ENCODE measurements at regions not wholly inside any gene's neighbourhood (a gene's known extent, or its start where the extent isn't known, plus 50 kb on each side); places are given as distances from the start of the nearest gene placed in this dataset.
"Not testable (repeated sequence)": the region's sequence is repeated elsewhere in the genome, so short reads cannot be mapped to it uniquely, and the experiment has no call there.

DNA sequence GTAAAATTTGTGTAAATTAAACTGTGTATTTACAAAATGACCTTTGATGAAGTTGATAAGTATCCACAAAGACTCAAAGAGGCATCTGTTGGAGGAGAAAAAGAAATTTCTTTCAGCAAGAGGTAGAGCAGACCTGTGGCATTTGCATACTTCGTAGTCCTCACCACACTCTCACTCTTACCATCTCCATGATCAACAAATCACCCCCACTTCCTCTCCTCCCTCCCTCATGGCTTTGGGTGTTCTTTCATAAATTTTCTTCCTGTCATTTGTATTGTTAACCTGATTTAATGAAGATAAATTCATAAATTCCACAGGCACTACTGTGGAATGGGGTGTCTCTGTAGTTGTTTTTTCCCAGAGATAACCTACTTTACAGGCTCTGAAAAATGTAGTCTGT is 366.5 kb downstream of the ZNF674 start:
- in situ Hi-C loops (cut with MboI; ENCODE audit: low pct_ligation_motif_present in 1 of 4, low pct_unique_long_range_greater_than_20kb in 1 of 4, low sequenced_read_pairs in 3 of 4) = no loop called here
- Histone ChIP-seq H3K9me3 (no peaks in the 10 kb centered on the region), H3K27ac (no peak overlapping the region), H3K27me3 (no peaks in the 10 kb centered on the region), H3K36me3 (no peaks in the 10 kb centered on the region), H3K4me3 (no peak overlapping the region), H3K4me1 (no peaks in the 10 kb centered on the region)
- intact Hi-C loops (cut with DNase I; ENCODE audit: low total_unique reads) = no loop called here
- WGBS, 2 donors (ENCODE audit: low coverage in 1 of 2) = 58% methylated on average over 1 of the region's 1 CpG; no CpG with 5 or more reads in 1 of the 2 donors
- DNase-seq = no peak
- TF ChIP-seq POLR2AphosphoS5 (IDR thresholded peaks at IDR 0.05) = no peak
- TF ChIP-seq, protein P1, sequence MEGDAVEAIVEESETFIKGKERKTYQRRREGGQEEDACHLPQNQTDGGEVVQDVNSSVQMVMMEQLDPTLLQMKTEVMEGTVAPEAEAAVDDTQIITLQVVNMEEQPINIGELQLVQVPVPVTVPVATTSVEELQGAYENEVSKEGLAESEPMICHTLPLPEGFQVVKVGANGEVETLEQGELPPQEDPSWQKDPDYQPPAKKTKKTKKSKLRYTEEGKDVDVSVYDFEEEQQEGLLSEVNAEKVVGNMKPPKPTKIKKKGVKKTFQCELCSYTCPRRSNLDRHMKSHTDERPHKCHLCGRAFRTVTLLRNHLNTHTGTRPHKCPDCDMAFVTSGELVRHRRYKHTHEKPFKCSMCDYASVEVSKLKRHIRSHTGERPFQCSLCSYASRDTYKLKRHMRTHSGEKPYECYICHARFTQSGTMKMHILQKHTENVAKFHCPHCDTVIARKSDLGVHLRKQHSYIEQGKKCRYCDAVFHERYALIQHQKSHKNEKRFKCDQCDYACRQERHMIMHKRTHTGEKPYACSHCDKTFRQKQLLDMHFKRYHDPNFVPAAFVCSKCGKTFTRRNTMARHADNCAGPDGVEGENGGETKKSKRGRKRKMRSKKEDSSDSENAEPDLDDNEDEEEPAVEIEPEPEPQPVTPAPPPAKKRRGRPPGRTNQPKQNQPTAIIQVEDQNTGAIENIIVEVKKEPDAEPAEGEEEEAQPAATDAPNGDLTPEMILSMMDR (IDR thresholded peaks at IDR 0.05) = no peak
- TF ChIP-seq EP300 (IDR thresholded peaks at IDR 0.05; ENCODE audit: low read depth) = no peak
- TF ChIP-seq POLR2A (IDR thresholded peaks at IDR 0.05) = no peak

DNA sequence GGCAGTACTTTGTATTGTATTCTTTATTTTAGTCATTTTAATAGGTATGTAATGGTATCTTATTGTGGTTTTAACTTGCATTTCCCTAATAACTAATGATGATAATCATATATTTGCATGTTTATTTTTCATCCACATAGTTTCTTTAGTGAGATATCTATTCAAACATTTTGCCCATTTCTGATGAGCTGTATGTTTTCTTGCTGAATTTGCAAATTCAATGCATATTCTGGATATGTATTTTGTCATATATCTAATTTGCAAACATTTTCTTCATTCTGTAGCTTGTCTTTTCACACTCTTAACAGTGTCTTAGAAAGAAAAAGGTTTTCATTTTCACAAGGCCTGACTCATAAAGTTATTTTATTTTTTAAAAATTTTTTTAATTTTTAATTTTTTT is 372.1 kb downstream of the ZNF674 start:
- in situ Hi-C loops (cut with MboI; ENCODE audit: low pct_ligation_motif_present in 1 of 4, low pct_unique_long_range_greater_than_20kb in 1 of 4, low sequenced_read_pairs in 3 of 4) = no loop called here

DNA sequence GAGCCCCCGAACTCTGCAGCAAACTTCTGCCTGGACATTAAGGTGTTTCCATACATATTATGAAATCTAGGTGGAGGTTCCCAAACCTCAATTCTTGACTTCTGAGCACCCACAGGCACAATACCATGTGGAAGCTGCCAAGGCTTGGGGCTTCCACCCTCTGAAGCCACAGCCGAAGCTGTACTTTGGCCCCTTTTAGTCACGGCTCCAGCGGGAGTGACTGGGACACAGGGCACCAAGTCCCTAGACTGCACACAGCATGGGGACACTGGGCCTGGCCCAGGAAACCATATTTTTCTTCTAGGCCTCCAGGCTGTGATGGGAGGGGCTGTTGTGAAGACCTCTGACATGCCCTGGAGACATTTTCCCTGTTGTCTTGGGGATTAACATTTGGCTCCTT is 373.8 kb downstream of the ZNF674 start:
- H3K4me1 ChIP-seq; H3K36me3 ChIP-seq; H3K4me3 ChIP-seq; H3K9me3 ChIP-seq; H3K27ac ChIP-seq; in situ Hi-C loops (cut with MboI; ENCODE audit: low pct_ligation_motif_present in 1 of 4, low pct_unique_long_range_greater_than_20kb in 1 of 4, low sequenced_read_pairs in 3 of 4); DNase-seq; intact Hi-C loops (cut with DNase I; ENCODE audit: low total_unique reads); H3K27me3 ChIP-seq: not testable (repeated sequence)
- WGBS, 2 donors (ENCODE audit: low coverage in 1 of 2) = 73% methylated on average over 4 of the region's 4 CpGs; no CpG with 5 or more reads in 1 of the 2 donors

More for the DNA sequence above, 372.1 kb downstream of the ZNF674 start:
- no peak for DNase-seq
- Histone ChIP-seq H3K9me3 (no peaks in the 10 kb centered on the region), H3K27me3 (no peaks in the 10 kb centered on the region), H3K4me3 (no peak overlapping the region), H3K4me1 (no peaks in the 10 kb centered on the region), H3K36me3 (no peaks in the 10 kb centered on the region), H3K27ac (no peak overlapping the region)
- no peak for TF ChIP-seq EP300 (IDR thresholded peaks at IDR 0.05; ENCODE audit: low read depth)
- no peak for TF ChIP-seq POLR2A (IDR thresholded peaks at IDR 0.05)
- TF ChIP-seq POLR2AphosphoS5 (IDR thresholded peaks at IDR 0.05) = no peak
- TF ChIP-seq, protein P1 (IDR thresholded peaks at IDR 0.05) = no peak
- intact Hi-C loops (cut with DNase I; ENCODE audit: low total_unique reads) = no loop called here

DNA sequence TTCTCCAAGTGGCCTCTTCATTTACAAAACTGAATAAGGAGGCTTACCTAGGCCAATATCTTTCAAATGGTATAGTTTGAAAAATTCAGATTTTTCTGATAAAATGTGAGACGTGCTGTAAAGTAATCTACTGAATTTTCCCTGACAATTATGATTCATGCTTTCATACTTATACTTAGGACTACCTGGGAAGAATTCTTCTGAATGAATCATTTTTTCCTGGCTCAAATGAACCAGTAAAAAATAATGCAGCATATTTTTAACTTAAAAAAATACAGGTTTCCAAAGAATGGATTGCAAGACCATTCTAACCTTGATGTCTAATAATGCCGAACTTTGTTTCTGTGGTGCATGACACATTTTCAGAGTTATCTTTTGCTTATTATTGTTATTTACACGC is 375.4 kb downstream of the ZNF674 start:
- H3K27ac ChIP-seq = no peak overlapping the region
- no peaks in the 10 kb centered on the region for H3K9me3 ChIP-seq
- TF ChIP-seq EP300 (IDR thresholded peaks at IDR 0.05; ENCODE audit: low read depth) (no peak), POLR2A (IDR thresholded peaks at IDR 0.05) (no peak)
- no peaks in the 10 kb centered on the region for H3K36me3 ChIP-seq
- H3K4me1 ChIP-seq = no peaks in the 10 kb centered on the region
- 58 to 74% methylated on average over 3 of the region's 3 CpGs for WGBS, 2 donors (ENCODE audit: low coverage in 1 of 2)
- DNase-seq = no peak
- in situ Hi-C loops (cut with MboI; ENCODE audit: low pct_ligation_motif_present in 1 of 4, low pct_unique_long_range_greater_than_20kb in 1 of 4, low sequenced_read_pairs in 3 of 4) = no loop called here
- no peaks in the 10 kb centered on the region for H3K27me3 ChIP-seq
- no peak overlapping the region for H3K4me3 ChIP-seq
- intact Hi-C loops (cut with DNase I; ENCODE audit: low total_unique reads) = no loop called here

DNA sequence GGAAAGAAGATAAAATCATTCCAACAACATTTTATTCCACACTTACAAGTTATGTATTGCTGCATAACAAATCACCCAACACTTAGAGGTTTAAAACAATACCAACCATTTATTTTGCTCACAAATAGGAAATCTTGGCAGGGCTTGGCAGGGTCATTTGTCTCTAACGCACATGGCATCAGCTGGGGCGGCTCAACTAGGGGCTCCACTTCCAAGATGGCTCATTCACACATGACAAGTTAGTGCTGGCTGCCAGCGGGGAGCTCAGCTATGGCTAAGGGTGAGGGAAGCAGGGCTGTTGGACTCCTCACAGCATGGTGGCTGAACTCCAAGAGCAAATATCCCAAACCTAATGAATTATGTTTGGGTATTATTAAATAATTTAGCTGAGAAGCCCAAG is 377.0 kb downstream of the ZNF674 start:
- no peaks in the 10 kb centered on the region for H3K4me1 ChIP-seq
- no peaks in the 10 kb centered on the region for H3K36me3 ChIP-seq
- H3K4me3 ChIP-seq = no peak overlapping the region
- no peaks in the 10 kb centered on the region for H3K9me3 ChIP-seq
- no peaks in the 10 kb centered on the region for H3K27me3 ChIP-seq
- H3K27ac ChIP-seq = no peak overlapping the region
- in situ Hi-C loops (cut with MboI; ENCODE audit: low pct_ligation_motif_present in 1 of 4, low pct_unique_long_range_greater_than_20kb in 1 of 4, low sequenced_read_pairs in 3 of 4) = no loop called here
- no peak for DNase-seq
- intact Hi-C loops (cut with DNase I; ENCODE audit: low total_unique reads) = no loop called here
- 84% methylated on average over 3 of the region's 3 CpGs; no CpG with 5 or more reads in 1 of the 2 donors for WGBS, 2 donors (ENCODE audit: low coverage in 1 of 2)
- TF ChIP-seq, protein P1 (IDR thresholded peaks at IDR 0.05) = no peak
- TF ChIP-seq POLR2AphosphoS5 (IDR thresholded peaks at IDR 0.05) (no peak), EP300 (IDR thresholded peaks at IDR 0.05; ENCODE audit: low read depth) (no peak), POLR2A (IDR thresholded peaks at IDR 0.05) (no peak)

Data from transverse colon (tissue), 4 donors.